Neural cell (in vitro differentiated cells): ENCODE measurements at regions not wholly inside any gene's neighbourhood (a gene's known extent, or its start where the extent isn't known, plus 50 kb on each side); places are given as distances from the start of the nearest gene placed in this dataset.

Experiments
- H2AFZ ChIP-seq: fragments of 200-600, 300-800 bp; sonication (generic), shearing (Covaris generic); 2 replicates; pipeline ENCODE4 v1.6.0; 2014; ENCODE audit warnings: low read depth, mild to moderate bottlenecking, antibody characterized with exemption, low read length, moderate library complexity
- H3F3A ChIP-seq: fragments of 200-600 bp; shearing (Covaris generic); 2 replicates; pipeline ENCODE4 v1.6.1; 2016; ENCODE audit warnings: mild to moderate bottlenecking, moderate library complexity, mixed read lengths, antibody characterized with exemption, low read length; ENCODE audit not compliant: insufficient read depth, poor library complexity, severe bottlenecking
- H3K27ac ChIP-seq: fragments of 200-600, 300-800 bp; sonication (generic), shearing (Covaris generic); 2 replicates; pipeline ENCODE4 v1.5.1; 2014; ENCODE audit warnings: mild to moderate bottlenecking, low read length, moderate library complexity
- H3K27me3 ChIP-seq: fragments of 300-800, 200-600 bp; sonication (generic), shearing (Covaris generic); 2 replicates; pipeline ENCODE4 v1.6.0; 2014; ENCODE audit warnings: mild to moderate bottlenecking, low read depth, low read length, moderate library complexity; ENCODE audit not compliant: insufficient read depth
- H3K36me3 ChIP-seq: fragments of 300-800, 200-600 bp; sonication (generic), shearing (Covaris generic); 2 replicates; pipeline ENCODE4 v1.5.1; 2014; ENCODE audit warnings: mild to moderate bottlenecking, antibody characterized with exemption, low read length, moderate library complexity; ENCODE audit not compliant: insufficient read depth
- H3K4me2 ChIP-seq: fragments of 300-800, 200-600 bp; sonication (generic), shearing (Covaris generic); 2 replicates; pipeline ENCODE4 v1.6.0; 2014; ENCODE audit warnings: mild to moderate bottlenecking, low read length
- H3K4me3 ChIP-seq: fragments of 300-800, 200-600 bp; sonication (generic), shearing (Covaris generic); 2 replicates; pipeline ENCODE4 v1.5.1; 2014; ENCODE audit warnings: mild to moderate bottlenecking, low read length, moderate library complexity
- H3K79me2 ChIP-seq: fragments of 200-600 bp; shearing (Covaris generic); replicated peaks from 2 replicates; pipeline ENCODE4 v1.6.0; 2014; ENCODE audit warnings: mild to moderate bottlenecking, low read length, moderate library complexity; ENCODE audit not compliant: insufficient read depth
- H3K9ac ChIP-seq: fragments of 300-800, 200-600 bp; sonication (generic), shearing (Covaris generic); 2 replicates; pipeline ENCODE4 v1.6.1; 2016; ENCODE audit warnings: mild to moderate bottlenecking, low read length, mixed read lengths
- H3K9me2 ChIP-seq: fragments of 200-600 bp; shearing (Covaris generic); 2 replicates; pipeline ENCODE4 v1.6.1; 2016; ENCODE audit warnings: mild to moderate bottlenecking, low read length, mixed read lengths; ENCODE audit not compliant: insufficient read depth
- H3K9me3 ChIP-seq: fragments of 200-600, 300-800 bp; sonication (generic), shearing (Covaris generic); 2 replicates; pipeline ENCODE4 v1.6.1; 2016; ENCODE audit warnings: mild to moderate bottlenecking, mixed run types, low read length, moderate library complexity, mixed read lengths
- H4K20me1 ChIP-seq: fragments of 200-600 bp; shearing (Covaris generic); 2 replicates; pipeline ENCODE4 v1.6.1; 2016; ENCODE audit warnings: mild to moderate bottlenecking, mixed run types; ENCODE audit not compliant: insufficient read depth
- CTCF ChIP-seq: fragments of 450-650 bp; IDR thresholded peaks from 2 replicates; pipeline ENCODE4 v1.5.1; 2014; ENCODE audit warnings: antibody characterized with exemption, mild to moderate bottlenecking, moderate library complexity; ENCODE audit not compliant: poor library complexity, severe bottlenecking
- EP300 ChIP-seq: fragments of 450-650 bp; conservative IDR thresholded peaks from 2 replicates; pipeline ENCODE4 v1.6.1; 2014; ENCODE audit warnings: antibody characterized with exemption, mild to moderate bottlenecking, moderate library complexity; ENCODE audit not compliant: poor library complexity, severe bottlenecking
- EZH2 ChIP-seq: fragments of 200-600, 300-800 bp; shearing (Covaris generic), sonication (generic); IDR thresholded peaks from 2 replicates; pipeline ENCODE4 v1.6.1; 2014; ENCODE audit warnings: antibody characterized with exemption, low read length, borderline replicate concordance, mild to moderate bottlenecking; ENCODE audit not compliant: insufficient read depth, poor library complexity, severe bottlenecking
- MXI1 ChIP-seq: fragments of 450-650 bp; conservative IDR thresholded peaks from 2 replicates; pipeline ENCODE4 v1.6.1; 2014; ENCODE audit warnings: antibody characterized with exemption, mild to moderate bottlenecking; ENCODE audit not compliant: poor library complexity, severe bottlenecking
- POLR2AphosphoS5 ChIP-seq: IDR thresholded peaks from 2 replicates; pipeline ENCODE4 v1.6.1; 2012
- RAD21 ChIP-seq: fragments of 450-650 bp; conservative IDR thresholded peaks from 2 replicates; pipeline ENCODE4 v1.6.1; 2014; ENCODE audit warnings: antibody characterized with exemption, mild to moderate bottlenecking, moderate library complexity
- REST ChIP-seq: IDR thresholded peaks from 2 replicates; pipeline ENCODE4 v1.6.1; 2012; ENCODE audit warnings: borderline replicate concordance
- SMC3 ChIP-seq: fragments of 450-650 bp; conservative IDR thresholded peaks from 2 replicates; pipeline ENCODE4 v1.6.1; 2014; ENCODE audit warnings: antibody characterized with exemption, mild to moderate bottlenecking, moderate library complexity; ENCODE audit not compliant: poor library complexity
- TAF1 ChIP-seq: IDR thresholded peaks from 2 replicates; pipeline ENCODE4 v1.6.1; 2012; ENCODE audit warnings: low read depth

- H3K4me2 ChIP-seq = no peak overlapping the region
- H3F3A ChIP-seq = no peaks in the 10 kb centered on the region
- H3K9ac ChIP-seq = no peak overlapping the region
- no peaks in the 10 kb centered on the region for H3K79me2 ChIP-seq
- H3K27me3 ChIP-seq = no peaks in the 10 kb centered on the region
- no peaks in the 10 kb centered on the region for H3K36me3 ChIP-seq
- H2AFZ ChIP-seq = no peak overlapping the region
- H4K20me1 ChIP-seq = no peaks in the 10 kb centered on the region
- no peak overlapping the region for H3K4me3 ChIP-seq
- no peaks in the 10 kb centered on the region for H3K9me2 ChIP-seq
- TF ChIP-seq EZH2 (no peak), MXI1 (no peak), POLR2AphosphoS5 (no peak), RAD21 (no peak), EP300 (no peak), REST (no peak), CTCF (no peak), SMC3 (no peak), TAF1 (no peak)
- no peak overlapping the region for H3K27ac ChIP-seq
- no peaks in the 10 kb centered on the region for H3K9me3 ChIP-seq
Measured at GRCh38 chr10:8182806-8183205, 128.3 kb downstream of the GATA3 start.

- no peak overlapping the region for H3K4me2 ChIP-seq
- H3K27ac ChIP-seq = no peak overlapping the region
- H3K79me2 ChIP-seq = no peaks in the 10 kb centered on the region
- H3K9me3 ChIP-seq = no peaks in the 10 kb centered on the region
- H3K9ac ChIP-seq = no peak overlapping the region
- TF ChIP-seq EP300 (no peak), RAD21 (no peak), MXI1 (no peak), EZH2 (no peak), CTCF (no peak), REST (no peak), SMC3 (no peak), POLR2AphosphoS5 (no peak), TAF1 (no peak)
- H3K9me2 ChIP-seq = no peaks in the 10 kb centered on the region
- no peaks in the 10 kb centered on the region for H4K20me1 ChIP-seq
- H3K36me3 ChIP-seq = no peaks in the 10 kb centered on the region
- no peak overlapping the region for H2AFZ ChIP-seq
- H3K4me3 ChIP-seq = no peak overlapping the region
- no peaks in the 10 kb centered on the region for H3F3A ChIP-seq
- no peaks in the 10 kb centered on the region for H3K27me3 ChIP-seq
Measured at GRCh38 chr10:8183241-8183704, 128.8 kb downstream of the GATA3 start.
